GM12878 (cell line): ENCODE measurements at regions not wholly inside any gene's neighbourhood (a gene's known extent, or its start where the extent isn't known, plus 50 kb on each side); places are given as distances from the start of the nearest gene placed in this dataset.
A peak's percentile ranks its signal among the peaks of the same experiment; 100 is the strongest.

Experiments
- ATF7 ChIP-seq: fragments of 450-650 bp; IDR thresholded peaks from 2 replicates; pipeline ENCODE4 v1.6.1; 2016; ENCODE audit warnings: low read depth, mild to moderate bottlenecking
- BCL11A ChIP-seq: IDR thresholded peaks from 2 replicates; pipeline ENCODE4 v1.6.1; 2011; ENCODE audit warnings: low read depth, low read length
- BHLHE40 ChIP-seq, 2 experiments: fragments of 450-650 bp in 1 of 2; IDR thresholded peaks; 2 replicates each; pipeline ENCODE4 v1.6.1; 2011 to 2017; ENCODE audit warnings: low read depth in 2 of 2, borderline replicate concordance in 1 of 2, improper control_type of control experiment in 1 of 2, low read length in 1 of 2, mild to moderate bottlenecking in 1 of 2
- BMI1 ChIP-seq: fragments of 450-650 bp; IDR thresholded peaks from 2 replicates; pipeline ENCODE4 v1.6.1; 2016; ENCODE audit warnings: mild to moderate bottlenecking, moderate library complexity, borderline replicate concordance
- CBFB ChIP-seq: IDR thresholded peaks from 2 replicates; pipeline ENCODE4 v1.6.1; 2016; ENCODE audit warnings: antibody characterized with exemption, low read depth
- CBX5 ChIP-seq: sonication (generic); IDR thresholded peaks from 2 replicates; pipeline ENCODE4 v1.6.1; 2016; ENCODE audit warnings: low read depth, moderate library complexity, mild to moderate bottlenecking, inconsistent platforms
- CEBPB ChIP-seq, 2 experiments: fragments of 150-350 bp in 1 of 2; IDR thresholded peaks; 2 replicates each; pipeline ENCODE4 v1.6.1; 2012 to 2014; ENCODE audit warnings: low read depth in 2 of 2, low read length in 2 of 2, borderline replicate concordance in 1 of 2, inconsistent platforms in 1 of 2
- CREM ChIP-seq: IDR thresholded peaks from 2 replicates; pipeline ENCODE4 v1.6.1; 2014; ENCODE audit warnings: antibody characterized with exemption, low read depth
- EED ChIP-seq: sonication (generic); IDR thresholded peaks from 2 replicates; pipeline ENCODE4 v1.6.1; 2016; ENCODE audit warnings: antibody characterized with exemption, low read depth
- EGR1 ChIP-seq, 2 experiments: IDR thresholded peaks; 1 replicate in 1 of 2; 2 replicates in 1 of 2; pipeline ENCODE4 v1.6.1; 2011 to 2012; ENCODE audit warnings: low read depth in 2 of 2, low read length in 2 of 2, borderline replicate concordance in 1 of 2, mild to moderate bottlenecking in 1 of 2, moderate library complexity in 1 of 2
- FOXK2 ChIP-seq: fragments of 450-650 bp; IDR thresholded peaks from 2 replicates; pipeline ENCODE4 v1.6.1; 2017; ENCODE audit warnings: mild to moderate bottlenecking, moderate library complexity
- GATAD2B ChIP-seq: fragments of 450-650 bp; conservative IDR thresholded peaks from 2 replicates; pipeline ENCODE4 v1.6.1; 2017; ENCODE audit warnings: low read depth, mild to moderate bottlenecking, moderate library complexity
- IKZF2 ChIP-seq, 2 experiments: fragments of 450-650 bp; IDR thresholded peaks; 2 replicates each; pipeline ENCODE4 v1.6.1; 2017; ENCODE audit warnings: mild to moderate bottlenecking in 2 of 2, moderate library complexity in 2 of 2
- IRF4 ChIP-seq: IDR thresholded peaks from 2 replicates; pipeline ENCODE4 v1.6.1; 2011; ENCODE audit warnings: low read depth, low read length
- JUNB ChIP-seq: IDR thresholded peaks from 2 replicates; pipeline ENCODE4 v1.6.1; 2016; ENCODE audit warnings: antibody characterized with exemption, mild to moderate bottlenecking
- LARP7 ChIP-seq: fragments of 450-650 bp; IDR thresholded peaks from 2 replicates; pipeline ENCODE4 v1.6.1; 2017; ENCODE audit warnings: mild to moderate bottlenecking
- MEF2A ChIP-seq: IDR thresholded peaks from 2 replicates; pipeline ENCODE4 v1.6.1; 2011; ENCODE audit warnings: low read depth, mild to moderate bottlenecking, low read length, moderate library complexity; ENCODE audit not compliant: insufficient read depth
- MTA2 ChIP-seq: fragments of 450-650 bp; IDR thresholded peaks from 2 replicates; pipeline ENCODE4 v1.6.1; 2016; ENCODE audit warnings: low read depth, mild to moderate bottlenecking, moderate library complexity
- NBN ChIP-seq: fragments of 450-650 bp; IDR thresholded peaks from 2 replicates; pipeline ENCODE4 v1.6.1; 2016
- NFXL1 ChIP-seq: fragments of 450-650 bp; IDR thresholded peaks from 2 replicates; pipeline ENCODE4 v1.6.1; 2017; ENCODE audit warnings: antibody characterized with exemption, mild to moderate bottlenecking, borderline replicate concordance
- NR2F1 ChIP-seq: fragments of 450-650 bp; conservative IDR thresholded peaks from 2 replicates; pipeline ENCODE4 v1.6.1; 2017; ENCODE audit warnings: mild to moderate bottlenecking
- PAX5 ChIP-seq: IDR thresholded peaks from 2 replicates; pipeline ENCODE4 v1.6.1; 2011; ENCODE audit warnings: low read depth, low read length, borderline replicate concordance
- PML ChIP-seq: IDR thresholded peaks from 2 replicates; pipeline ENCODE4 v1.6.1; 2012; ENCODE audit warnings: low read length, inconsistent platforms
- SIX5 ChIP-seq: IDR thresholded peaks from 2 replicates; pipeline ENCODE4 v1.6.1; 2011; ENCODE audit warnings: mild to moderate bottlenecking, low read depth, low read length, moderate library complexity; ENCODE audit not compliant: severe bottlenecking
- SP1 ChIP-seq: IDR thresholded peaks from one replicate; pipeline ENCODE4 v1.6.1; 2011; ENCODE audit warnings: low read depth, low read length
- SPI1 ChIP-seq: IDR thresholded peaks from 2 replicates; pipeline ENCODE4 v1.6.1; 2011; ENCODE audit warnings: low read depth, mild to moderate bottlenecking, low read length, moderate library complexity, borderline replicate concordance; ENCODE audit not compliant: insufficient read depth
- SREBF1 ChIP-seq: IDR thresholded peaks from 2 replicates; pipeline ENCODE4 v1.6.1; 2012; ENCODE audit warnings: mild to moderate bottlenecking, low read length
- TARDBP ChIP-seq: IDR thresholded peaks from 2 replicates; pipeline ENCODE4 v1.6.1; 2016; ENCODE audit warnings: borderline replicate concordance
- TBL1XR1 ChIP-seq: IDR thresholded peaks from 2 replicates; pipeline ENCODE4 v1.6.1; 2012; ENCODE audit warnings: low read depth, low read length, improper control_type of control experiment
- YY1 ChIP-seq: IDR thresholded peaks from 2 replicates; pipeline ENCODE4 v1.6.1; 2011; ENCODE audit warnings: low read depth, mild to moderate bottlenecking, low read length
- ZBED1 ChIP-seq: IDR thresholded peaks from 2 replicates; pipeline ENCODE4 v1.6.1; 2016; ENCODE audit warnings: borderline replicate concordance
- ZNF217 ChIP-seq: fragments of 450-650 bp; IDR thresholded peaks from 2 replicates; pipeline ENCODE4 v1.6.1; 2017; ENCODE audit warnings: antibody characterized with exemption, mild to moderate bottlenecking
- TF ChIP-seq, protein P1 (sequence below): fragments of 450-650 bp; IDR thresholded peaks from 2 replicates; pipeline ENCODE4 v1.6.1; 2016; ENCODE audit warnings: mild to moderate bottlenecking
- TF ChIP-seq, protein P2 (sequence below): fragments of 450-650 bp; IDR thresholded peaks from 2 replicates; pipeline ENCODE4 v1.6.1; 2016; ENCODE audit warnings: mild to moderate bottlenecking

DNA sequence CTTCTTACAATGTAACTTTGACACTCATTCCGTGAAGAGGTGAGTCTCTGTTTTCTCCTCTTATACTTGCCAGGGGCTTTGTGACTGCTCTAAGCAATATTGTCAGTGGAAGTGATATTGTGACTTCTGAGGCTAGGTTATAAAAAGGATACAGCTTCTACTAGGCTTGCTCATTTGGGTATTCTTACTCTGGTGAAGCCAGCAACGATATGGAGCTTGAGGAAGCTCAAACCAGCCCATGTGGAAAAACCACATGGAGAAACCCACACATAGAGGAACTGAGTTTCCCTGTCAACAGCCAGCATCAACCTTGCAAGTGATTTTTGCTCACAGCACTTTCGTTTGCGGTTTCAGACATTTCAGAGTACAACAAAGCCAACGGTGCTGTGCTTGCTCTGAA lies 149.6 kb upstream of the SEMA3E start (continued):
- TF ChIP-seq MEF2A, result peak; percentile 67; the same call in 1 of the 2 replicates
- no peak for TF ChIP-seq NFXL1
- peak; percentile 64; the same call in 1 of the 2 replicates for TF ChIP-seq ZNF217
- peak; percentile 100 for TF ChIP-seq EED
- TF ChIP-seq BHLHE40 (IDR thresholded peaks at IDR 0.05; ENCODE audit: borderline replicate concordance in 1 of 2, low read depth in 2 of 2, low read length in 1 of 2), result peak in 1 of 2 experiments; percentile 48; a peak in 1 of 4 replicates
- peak; percentile 44; the same call in 1 of the 2 replicates for TF ChIP-seq TARDBP
- peak; percentile 90 for TF ChIP-seq JUNB
- peak; percentile 78; the same call in 1 of the 2 replicates for TF ChIP-seq MTA2
- TF ChIP-seq, protein P1, sequence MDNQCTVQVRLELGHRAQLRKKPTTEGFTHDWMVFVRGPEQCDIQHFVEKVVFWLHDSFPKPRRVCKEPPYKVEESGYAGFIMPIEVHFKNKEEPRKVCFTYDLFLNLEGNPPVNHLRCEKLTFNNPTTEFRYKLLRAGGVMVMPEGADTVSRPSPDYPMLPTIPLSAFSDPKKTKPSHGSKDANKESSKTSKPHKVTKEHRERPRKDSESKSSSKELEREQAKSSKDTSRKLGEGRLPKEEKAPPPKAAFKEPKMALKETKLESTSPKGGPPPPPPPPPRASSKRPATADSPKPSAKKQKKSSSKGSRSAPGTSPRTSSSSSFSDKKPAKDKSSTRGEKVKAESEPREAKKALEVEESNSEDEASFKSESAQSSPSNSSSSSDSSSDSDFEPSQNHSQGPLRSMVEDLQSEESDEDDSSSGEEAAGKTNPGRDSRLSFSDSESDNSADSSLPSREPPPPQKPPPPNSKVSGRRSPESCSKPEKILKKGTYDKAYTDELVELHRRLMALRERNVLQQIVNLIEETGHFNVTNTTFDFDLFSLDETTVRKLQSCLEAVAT, result peak; percentile 60
- TF ChIP-seq CBX5, result 0 out of 2 replicates have a peak, but pooled peaks have one; percentile 43
- peak; percentile 78; the same call in 1 of the 2 replicates for TF ChIP-seq IRF4
- TF ChIP-seq TBL1XR1, result no peak
- peak; percentile 57; the same call in 1 of the 2 replicates for TF ChIP-seq NBN
- TF ChIP-seq, protein P2, sequence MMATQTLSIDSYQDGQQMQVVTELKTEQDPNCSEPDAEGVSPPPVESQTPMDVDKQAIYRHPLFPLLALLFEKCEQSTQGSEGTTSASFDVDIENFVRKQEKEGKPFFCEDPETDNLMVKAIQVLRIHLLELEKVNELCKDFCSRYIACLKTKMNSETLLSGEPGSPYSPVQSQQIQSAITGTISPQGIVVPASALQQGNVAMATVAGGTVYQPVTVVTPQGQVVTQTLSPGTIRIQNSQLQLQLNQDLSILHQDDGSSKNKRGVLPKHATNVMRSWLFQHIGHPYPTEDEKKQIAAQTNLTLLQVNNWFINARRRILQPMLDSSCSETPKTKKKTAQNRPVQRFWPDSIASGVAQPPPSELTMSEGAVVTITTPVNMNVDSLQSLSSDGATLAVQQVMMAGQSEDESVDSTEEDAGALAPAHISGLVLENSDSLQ, result peak; percentile 44; the same call in 1 of the 2 replicates
- no peak for TF ChIP-seq LARP7
- TF ChIP-seq SIX5, result no peak
- TF ChIP-seq PAX5, result peak; percentile 85; the same call in 1 of the 2 replicates
- peak; percentile 81 for TF ChIP-seq PML
- TF ChIP-seq ZBED1, result peak; percentile 70; the same call in 1 of the 2 replicates
- peak; percentile 63 for TF ChIP-seq NR2F1
- TF ChIP-seq SPI1, result peak; percentile 89
- peak; percentile 29; the same call in 1 of the 2 replicates for TF ChIP-seq YY1
- peak; percentile 64; the same call in 1 of the 2 replicates for TF ChIP-seq BMI1
- TF ChIP-seq ATF7, result peak; percentile 41; the same call in 1 of the 2 replicates
- no peak for TF ChIP-seq SREBF1
- TF ChIP-seq IKZF2 (IDR thresholded peaks at IDR 0.05), result peak; percentile 98 to 99
- peak; percentile 69; the same call in 1 of the 2 replicates for TF ChIP-seq CREM
- TF ChIP-seq EGR1 (IDR thresholded peaks at IDR 0.05; ENCODE audit: borderline replicate concordance in 1 of 2, low read depth in 2 of 2, low read length in 2 of 2), result peak in 1 of 2 experiments; percentile 36; a peak in 1 of 3 replicates
- peak; percentile 91 for TF ChIP-seq CBFB
- peak; percentile 29 for TF ChIP-seq SP1
- TF ChIP-seq GATAD2B, result 0 out of 2 replicates have a peak, but pooled peaks have one; percentile 49
- TF ChIP-seq CEBPB (IDR thresholded peaks at IDR 0.05; ENCODE audit: borderline replicate concordance in 1 of 2, low read depth in 2 of 2, low read length in 2 of 2), result no peak
- no peak for TF ChIP-seq FOXK2
- peak; percentile 78 for TF ChIP-seq BCL11A
